Activated CD4-positive, CD25-positive, alpha-beta regulatory T cell treated with anti-CD3 and anti-CD28 coated beads, Interleukin-2, amount 50 U/mL, for 72 hours (primary cell): ENCODE measurements at regions not wholly inside any gene's neighbourhood (a gene's known extent, or its start where the extent isn't known, plus 50 kb on each side); places are given as distances from the start of the nearest gene placed in this dataset.
"Not testable (repeated sequence)": the region's sequence is repeated elsewhere in the genome, so short reads cannot be mapped to it uniquely, and the experiment has no call there.

ENCODE experiments used
- DNase-seq: peaks from one replicate; pipeline ENCODE4 v3.0.0; 2021

GRCh38 chr17:21470422-21470821 lies 94.3 kb downstream of the KCNJ12 start:
- not testable (repeated sequence) for DNase-seq

- no peak for DNase-seq
Measured at GRCh38 chr17:21470861-21471260, 94.7 kb downstream of the KCNJ12 start.

- DNase-seq, result no peak
Measured at GRCh38 chr17:21474815-21475214, 98.7 kb downstream of the KCNJ12 start.

- DNase-seq, result no peak
Measured at GRCh38 chr17:21475571-21475970, 99.4 kb downstream of the KCNJ12 start.

GRCh38 chr17:21476867-21477266 lies 100.7 kb downstream of the KCNJ12 start:
- DNase-seq, result no peak

GRCh38 chr17:21482189-21482865 lies 106.2 kb downstream of the KCNJ12 start:
- DNase-seq, result no peak

- DNase-seq, result not testable (repeated sequence)
Measured at GRCh38 chr17:21488043-21488442, 111.9 kb downstream of the KCNJ12 start.

GRCh38 chr17:21493993-21494392 lies 117.8 kb downstream of the KCNJ12 start:
- DNase-seq, result no peak

GRCh38 chr17:21495281-21495680 lies 119.1 kb downstream of the KCNJ12 start:
- no peak for DNase-seq

- DNase-seq, result no peak
Measured at GRCh38 chr17:21500064-21500463, 123.9 kb downstream of the KCNJ12 start.

GRCh38 chr17:21501927-21502700 lies 126.0 kb downstream of the KCNJ12 start:
- not testable (repeated sequence) for DNase-seq

- DNase-seq, result no peak
Measured at GRCh38 chr17:21505819-21506815, 130.0 kb downstream of the KCNJ12 start.

GRCh38 chr17:21507806-21508205 lies 131.6 kb downstream of the KCNJ12 start:
- DNase-seq, result not testable (repeated sequence)

GRCh38 chr17:21508211-21508610 lies 132.1 kb downstream of the KCNJ12 start:
- DNase-seq, result no peak

GRCh38 chr17:21509356-21509755 lies 133.2 kb downstream of the KCNJ12 start:
- DNase-seq, result not testable (repeated sequence)

GRCh38 chr17:21510686-21511362 lies 134.7 kb downstream of the KCNJ12 start:
- no peak for DNase-seq

GRCh38 chr17:21511363-21512195 lies 135.4 kb downstream of the KCNJ12 start:
- peak; percentile 63 for DNase-seq

- DNase-seq, result no peak
Measured at GRCh38 chr17:21512307-21513011, 136.3 kb downstream of the KCNJ12 start.

GRCh38 chr17:21513012-21513570 lies 136.9 kb downstream of the KCNJ12 start:
- DNase-seq, result peak; percentile 78

- DNase-seq, result not testable (repeated sequence)
Measured at GRCh38 chr17:21514567-21514966, 138.4 kb downstream of the KCNJ12 start.
